T-helper 2 cell (primary cell): ENCODE measurements at regions not wholly inside any gene's neighbourhood (a gene's known extent, or its start where the extent isn't known, plus 50 kb on each side); places are given as distances from the start of the nearest gene placed in this dataset.

Source experiments
- DNase-seq, 5 experiments: peaks; one replicate each; pipeline versions ENCODE4 v3.0.0 to v3.0.0-alpha.2; 2012 to 2022

GRCh38 chr5:84590629-84591028, 205.9 kb upstream of the EDIL3 start:
- DNase-seq: no peak

- no peak for DNase-seq
Observed at GRCh38 chr5:84589926-84590325, 205.2 kb upstream of the EDIL3 start.

- DNase-seq: no peak
Observed at GRCh38 chr5:84585218-84585617, 200.5 kb upstream of the EDIL3 start.

GRCh38 chr5:84578226-84578625, 193.5 kb upstream of the EDIL3 start:
- no peak for DNase-seq

- DNase-seq: no peak
Observed at GRCh38 chr5:84573017-84573712, 188.5 kb upstream of the EDIL3 start.

- DNase-seq: no peak
Observed at GRCh38 chr5:84569307-84569706, 184.6 kb upstream of the EDIL3 start.

GRCh38 chr5:84568171-84568570, 183.5 kb upstream of the EDIL3 start:
- DNase-seq: no peak

GRCh38 chr5:84565866-84566265, 181.2 kb upstream of the EDIL3 start:
- no peak for DNase-seq

GRCh38 chr5:84564321-84565075, 179.8 kb upstream of the EDIL3 start:
- DNase-seq: no peak

- DNase-seq: no peak
Observed at GRCh38 chr5:84550222-84550621, 165.5 kb upstream of the EDIL3 start.

GRCh38 chr5:84549054-84549453, 164.4 kb upstream of the EDIL3 start:
- DNase-seq: no peak

GRCh38 chr5:84546686-84547085, 162.0 kb upstream of the EDIL3 start:
- DNase-seq: no peak

GRCh38 chr5:84536797-84537196, 152.1 kb upstream of the EDIL3 start:
- no peak for DNase-seq

- DNase-seq: no peak
Observed at GRCh38 chr5:84535281-84535680, 150.6 kb upstream of the EDIL3 start.

GRCh38 chr5:84524491-84524890, 139.8 kb upstream of the EDIL3 start:
- DNase-seq: no peak

- no peak for DNase-seq
Observed at GRCh38 chr5:84518862-84519261, 134.2 kb upstream of the EDIL3 start.

- DNase-seq: no peak
Observed at GRCh38 chr5:84518370-84518769, 133.7 kb upstream of the EDIL3 start.

- no peak for DNase-seq
Observed at GRCh38 chr5:84506625-84507024, 121.9 kb upstream of the EDIL3 start.

- no peak for DNase-seq
Observed at GRCh38 chr5:84494453-84494852, 109.8 kb upstream of the EDIL3 start.

GRCh38 chr5:84487963-84488362, 103.3 kb upstream of the EDIL3 start:
- DNase-seq: no peak

GRCh38 chr5:84480873-84481637, 96.4 kb upstream of the EDIL3 start:
- no peak for DNase-seq

GRCh38 chr5:84478603-84479002, 93.9 kb upstream of the EDIL3 start:
- no peak for DNase-seq

GRCh38 chr5:84477485-84477884, 92.8 kb upstream of the EDIL3 start:
- no peak for DNase-seq

- no peak for DNase-seq
Observed at GRCh38 chr5:84474126-84474525, 89.4 kb upstream of the EDIL3 start.
